Stimulated activated CD4-positive, alpha-beta T cell treated with anti-CD3 and anti-CD28 coated beads, Interleukin-2, amount 100 ng/mL, for 24 hours (primary cell): ENCODE measurements at regions not wholly inside any gene's neighbourhood (a gene's known extent, or its start where the extent isn't known, plus 50 kb on each side); places are given as distances from the start of the nearest gene placed in this dataset.

ENCODE experiments used
- DNase-seq, 2 donors: peaks; one replicate each; pipeline ENCODE4 v3.0.0-alpha.2; 2020

GRCh38 chr17:79469646-79470045 lies 141.2 kb downstream of the RBFOX3 start:
- no peak for DNase-seq

- no peak for DNase-seq
These were observed 142.5 kb downstream of the RBFOX3 start for GRCh38 chr17:79468183-79468944.

GRCh38 chr17:79466562-79467350 lies 144.1 kb downstream of the RBFOX3 start:
- DNase-seq, result no peak

GRCh38 chr17:79465681-79466025 lies 145.2 kb downstream of the RBFOX3 start:
- no peak for DNase-seq

GRCh38 chr17:79465011-79465680 lies 145.7 kb downstream of the RBFOX3 start:
- DNase-seq, result no peak

GRCh38 chr17:79464318-79465010 lies 146.4 kb downstream of the RBFOX3 start:
- no peak for DNase-seq

GRCh38 chr17:79463421-79464317 lies 147.2 kb downstream of the RBFOX3 start:
- no peak for DNase-seq

GRCh38 chr17:79461041-79461440 lies 149.8 kb downstream of the RBFOX3 start:
- DNase-seq, result no peak

GRCh38 chr17:79459846-79460245 lies 151.0 kb downstream of the RBFOX3 start:
- DNase-seq, result no peak

GRCh38 chr17:79459003-79459655 lies 151.7 kb downstream of the RBFOX3 start:
- DNase-seq, result no peak

- DNase-seq, result no peak
These were observed 152.5 kb downstream of the RBFOX3 start for GRCh38 chr17:79458356-79458755.

- no peak for DNase-seq
These were observed 153.0 kb downstream of the RBFOX3 start for GRCh38 chr17:79457889-79458288.

- DNase-seq, result no peak
These were observed 153.5 kb downstream of the RBFOX3 start for GRCh38 chr17:79457376-79457775.

- DNase-seq, result no peak
These were observed 155.2 kb downstream of the RBFOX3 start for GRCh38 chr17:79455636-79456035.

- no peak for DNase-seq
These were observed 156.0 kb downstream of the RBFOX3 start for GRCh38 chr17:79454826-79455225.

- DNase-seq, result no peak
These were observed 157.4 kb downstream of the RBFOX3 start for GRCh38 chr17:79453481-79453880.

GRCh38 chr17:79452706-79453105 lies 158.1 kb downstream of the RBFOX3 start:
- DNase-seq, result no peak

- no peak for DNase-seq
These were observed 159.7 kb downstream of the RBFOX3 start for GRCh38 chr17:79451167-79451566.

- no peak for DNase-seq
These were observed 164.3 kb downstream of the RBFOX3 start for GRCh38 chr17:79446399-79447009.

- DNase-seq, result no peak
These were observed 166.7 kb downstream of the RBFOX3 start for GRCh38 chr17:79444198-79444597.

GRCh38 chr17:79443026-79443425 lies 167.8 kb downstream of the RBFOX3 start:
- no peak for DNase-seq
